Chondrocyte (in vitro differentiated cells): ENCODE measurements at regions not wholly inside any gene's neighbourhood (a gene's known extent, or its start where the extent isn't known, plus 50 kb on each side); places are given as distances from the start of the nearest gene placed in this dataset.

Source experiments
- DNase-seq: peaks from one replicate; pipeline ENCODE4 v3.0.0; 2021; ENCODE audit warnings: mixed read lengths, low spot score
- H3K27ac Mint-ChIP-seq: one replicate; pipeline ENCODE4 v1.8.0; 2021; ENCODE audit warnings: mild to moderate bottlenecking, moderate library complexity, mixed read lengths; ENCODE audit not compliant: unreplicated experiment
- H3K27me3 Mint-ChIP-seq: 2 replicates; pipeline ENCODE4 v1.8.0; 2021; ENCODE audit warnings: low read depth, mixed read lengths
- H3K36me3 Mint-ChIP-seq: 2 replicates; pipeline ENCODE4 v1.8.0; 2021; ENCODE audit warnings: low read depth, mixed read lengths
- H3K4me1 Mint-ChIP-seq: 2 replicates; pipeline ENCODE4 v1.8.0; 2021; ENCODE audit warnings: low read depth, mild to moderate bottlenecking, mixed read lengths
- H3K4me3 Mint-ChIP-seq: one replicate; pipeline ENCODE4 v1.8.0; 2021; ENCODE audit warnings: mild to moderate bottlenecking, moderate library complexity, mixed read lengths; ENCODE audit not compliant: unreplicated experiment
- H3K9me3 Mint-ChIP-seq: 2 replicates; pipeline ENCODE4 v1.8.0; 2021; ENCODE audit warnings: low read depth, mixed read lengths
- CTCF ChIP-seq: fragments of 200-600 bp; sonication (generic); IDR thresholded peaks from 2 replicates; pipeline ENCODE4 v1.5.0; 2021; ENCODE audit warnings: antibody characterized with exemption, mild to moderate bottlenecking, moderate library complexity

DNA sequence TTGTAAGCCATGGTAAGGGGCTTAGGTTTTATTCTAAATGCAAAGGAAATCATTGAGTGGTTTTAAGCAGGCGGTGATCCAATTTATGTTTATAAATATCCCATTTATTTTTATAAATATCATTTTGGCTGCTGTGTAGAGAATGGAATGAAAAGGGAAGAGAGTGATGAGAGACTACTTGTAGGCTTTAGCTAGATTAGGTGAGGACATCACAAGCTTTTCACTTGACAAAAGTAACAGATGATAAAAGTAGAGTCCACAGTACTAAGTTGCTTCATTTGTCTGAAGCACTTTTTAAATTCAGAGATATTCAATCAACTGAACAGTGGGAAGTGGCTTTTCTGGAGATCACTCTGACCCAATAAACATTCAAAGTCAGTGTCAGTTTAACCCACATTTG is 65.4 kb upstream of the FSHR start:
- H3K27ac Mint-ChIP-seq = no peak overlapping the region

DNA sequence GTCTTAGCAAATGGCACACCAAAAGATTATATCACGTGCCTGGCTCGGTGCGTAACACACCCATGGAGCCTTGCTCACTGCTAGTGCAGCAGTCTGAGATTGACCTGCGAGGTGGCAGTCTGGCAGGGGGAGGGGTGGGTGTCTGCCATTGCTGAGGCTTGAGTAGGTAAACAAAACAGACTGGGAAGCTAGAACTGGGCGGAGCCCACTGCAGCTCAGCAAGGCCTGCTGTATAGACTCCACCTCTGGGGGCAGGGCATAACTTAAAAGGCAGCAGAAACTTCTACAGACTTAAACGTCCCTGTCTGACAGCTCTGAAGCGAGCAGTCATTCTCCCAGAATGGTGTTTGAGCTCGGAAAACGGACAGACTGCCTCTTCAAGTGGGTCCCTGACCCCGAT is 55.9 kb upstream of the FSHR start:
- no peak overlapping the region for H3K27ac Mint-ChIP-seq
- no peak for DNase-seq
- peaks cover 12% of the 10 kb centered on the region for H3K27me3 Mint-ChIP-seq
- no peaks in the 10 kb centered on the region for H3K4me1 Mint-ChIP-seq
- H3K4me3 Mint-ChIP-seq = no peak overlapping the region
- peaks cover 3% of the 10 kb centered on the region for H3K9me3 Mint-ChIP-seq
- H3K36me3 Mint-ChIP-seq = no peaks in the 10 kb centered on the region
- TF ChIP-seq CTCF = no peak

More for the DNA sequence above, 65.4 kb upstream of the FSHR start:
- no peak for TF ChIP-seq CTCF
- no peaks in the 10 kb centered on the region for H3K36me3 Mint-ChIP-seq
- no peak overlapping the region for H3K4me3 Mint-ChIP-seq
- H3K9me3 Mint-ChIP-seq = no peaks in the 10 kb centered on the region
- H3K27me3 Mint-ChIP-seq = peaks cover 9% of the 10 kb centered on the region
- no peak for DNase-seq
- H3K4me1 Mint-ChIP-seq = no peaks in the 10 kb centered on the region

- no peaks in the 10 kb centered on the region for H3K36me3 Mint-ChIP-seq
- peaks cover 3% of the 10 kb centered on the region for H3K9me3 Mint-ChIP-seq
- TF ChIP-seq CTCF = no peak
- H3K27me3 Mint-ChIP-seq = peaks cover 7% of the 10 kb centered on the region
- DNase-seq = no peak
- H3K4me3 Mint-ChIP-seq = no peak overlapping the region
- H3K27ac Mint-ChIP-seq = no peak overlapping the region
- no peaks in the 10 kb centered on the region for H3K4me1 Mint-ChIP-seq
Measured at GRCh38 chr2:49207204-49207603, 52.9 kb upstream of the FSHR start.
